ENCODE measurements at regions not wholly inside any gene's neighbourhood (a gene's known extent, or its start where the extent isn't known, plus 50 kb on each side); places are given as distances from the start of the nearest gene placed in this dataset.

DNA sequence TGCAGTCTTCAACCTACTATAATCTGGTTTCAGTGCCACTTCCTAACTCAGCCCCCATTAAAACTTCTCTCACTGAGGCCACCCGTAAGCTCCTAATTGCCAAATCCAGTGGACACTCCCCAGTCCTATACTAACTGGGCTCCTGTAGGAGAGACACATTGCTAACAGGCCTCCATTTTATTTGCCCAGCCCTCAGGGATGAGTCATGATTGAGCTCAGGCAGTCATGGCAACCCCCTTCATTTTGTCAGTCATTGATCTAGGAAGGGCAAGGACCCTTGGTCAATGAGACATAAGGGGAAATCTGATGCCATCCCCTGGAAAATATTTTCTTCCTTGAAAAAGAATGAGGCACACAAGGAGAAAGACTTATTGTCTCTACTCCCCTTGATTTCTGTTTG, 70.1 kb upstream of the HIF1A start:
- DNase-seq (ENCODE audit: low read depth): peak; percentile 65

DNA sequence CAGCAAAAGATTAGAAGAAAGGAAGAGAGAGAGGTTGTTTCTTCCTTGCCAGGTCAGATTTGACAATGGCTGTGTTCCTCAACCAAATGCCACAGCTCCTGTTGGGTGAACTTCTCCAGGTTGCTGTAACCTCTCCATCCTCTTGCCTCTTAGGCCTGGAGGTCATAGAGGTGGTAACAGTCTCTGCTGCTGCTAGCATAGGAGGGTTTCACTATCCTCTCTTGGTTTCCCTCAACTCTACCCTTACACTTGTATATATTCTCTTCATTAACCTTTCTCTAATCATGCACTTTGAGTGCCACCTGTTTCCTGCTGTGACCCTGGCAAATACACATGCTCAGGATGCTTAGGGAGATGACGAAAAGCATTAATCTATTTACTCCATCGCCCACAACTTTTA, 67.7 kb upstream of the HIF1A start:
- DNase-seq (ENCODE audit: low read depth): no peak

DNA sequence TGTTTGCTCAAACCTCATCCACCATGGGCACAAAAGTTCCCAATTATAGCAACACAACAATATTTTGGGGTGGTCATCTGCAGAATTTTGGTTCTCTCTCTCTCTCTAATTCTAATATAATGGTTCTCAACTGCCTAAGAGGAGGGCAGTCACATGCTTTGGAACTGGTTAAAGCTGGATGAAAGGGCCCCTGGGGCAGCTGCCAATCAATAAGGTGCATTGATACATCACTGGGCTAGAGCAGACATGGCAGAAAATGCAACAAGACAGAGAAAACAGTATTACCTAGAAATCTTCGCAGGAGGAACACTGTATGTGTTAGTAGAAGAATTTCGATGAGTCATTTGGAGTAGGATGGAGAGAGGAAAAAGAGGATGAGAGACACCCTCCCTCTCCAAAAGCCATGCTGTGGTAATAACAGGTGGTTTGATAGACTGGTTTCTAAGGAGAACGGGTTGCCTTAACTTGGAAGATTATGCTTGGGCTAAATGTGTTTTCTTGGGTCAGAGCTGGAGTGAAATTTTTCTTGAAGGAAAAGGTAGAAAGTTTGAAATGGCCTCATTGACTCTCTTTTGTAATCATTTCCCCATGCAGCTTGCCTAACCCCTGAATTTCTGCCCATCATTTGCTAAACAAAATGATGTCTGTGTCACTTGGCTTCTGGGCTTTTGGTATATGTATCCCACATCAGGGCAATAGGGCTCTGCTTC, 67.1 kb upstream of the HIF1A start:
- no peak for DNase-seq (ENCODE audit: low read depth)

DNA sequence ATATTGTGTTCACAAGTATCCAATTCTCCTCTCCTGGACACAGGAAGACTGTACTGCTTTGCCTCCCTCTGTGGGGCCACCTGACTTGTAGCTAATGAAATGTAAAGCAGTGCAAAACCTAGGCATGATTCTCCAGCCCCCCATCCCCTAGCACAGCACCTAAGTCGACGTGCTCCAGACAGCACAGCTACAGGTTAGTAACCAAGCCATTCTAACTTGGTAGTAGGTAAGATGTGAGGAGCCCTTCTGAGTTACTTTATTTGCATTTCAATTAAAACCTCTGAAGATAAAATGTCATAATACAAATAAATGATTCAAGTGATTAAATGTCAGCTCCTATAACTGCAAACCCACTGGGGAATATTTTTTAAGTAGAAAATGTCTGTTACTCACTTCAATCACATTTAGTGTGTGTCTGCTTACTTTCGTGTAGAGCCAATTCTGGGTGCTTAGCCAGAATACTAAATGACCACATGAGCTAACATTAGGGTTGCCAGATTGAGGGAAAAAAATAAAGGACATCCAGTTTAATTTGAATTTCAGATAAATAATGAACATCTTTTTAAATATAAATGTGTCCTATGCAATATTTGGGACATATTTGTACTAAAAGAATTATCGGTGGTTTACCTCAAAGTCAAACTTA, 64.8 kb upstream of the HIF1A start:
- no peak for DNase-seq (ENCODE audit: low read depth)

DNA sequence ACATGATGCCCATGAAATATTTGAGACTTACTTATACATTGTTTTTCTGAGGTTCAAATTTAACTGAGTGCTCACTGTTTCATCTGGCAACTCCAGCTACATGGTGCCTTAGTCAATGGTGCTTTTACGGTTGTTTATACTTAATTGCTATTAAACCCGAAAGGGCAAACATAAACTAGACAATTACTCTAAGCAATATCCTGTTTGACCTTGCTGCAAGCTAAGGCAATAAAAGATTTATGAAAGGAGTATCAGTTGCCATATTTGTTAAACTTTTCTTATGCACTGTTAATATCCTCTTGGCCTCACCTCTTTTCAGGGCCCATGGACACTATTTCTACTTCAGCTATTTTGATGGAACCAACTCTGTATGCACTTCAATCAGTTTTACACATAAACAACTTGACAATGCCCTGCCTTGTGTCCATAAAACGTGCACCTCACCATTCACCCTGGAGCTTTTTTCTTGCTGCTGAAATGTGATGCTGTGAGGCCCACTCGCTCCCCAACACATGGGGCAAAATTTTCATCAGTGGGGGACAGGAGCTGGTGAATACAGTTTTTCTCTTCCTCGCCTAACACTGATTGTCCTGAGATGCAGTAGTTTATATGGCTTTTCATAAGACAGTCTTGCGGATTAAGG, 64.1 kb upstream of the HIF1A start:
- no peak for DNase-seq (ENCODE audit: low read depth)

DNA sequence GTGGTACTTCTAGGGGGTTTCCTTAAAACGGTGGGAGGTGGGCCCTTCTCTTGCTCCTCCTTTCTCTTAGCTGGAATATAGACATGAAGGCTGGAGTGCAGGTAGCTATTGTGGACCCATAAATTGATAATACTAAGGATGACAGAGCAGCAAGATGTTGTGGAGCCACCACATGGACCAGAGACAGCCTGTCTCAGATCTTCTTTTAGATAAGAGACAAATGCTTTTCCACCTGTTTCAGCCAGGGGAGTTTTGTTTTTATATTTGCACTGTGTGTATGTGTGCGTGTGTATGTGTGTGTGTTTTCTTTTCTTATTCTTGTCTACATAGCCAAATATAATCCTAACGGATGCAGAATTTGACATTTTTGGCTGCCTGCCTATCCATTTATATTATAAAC, 62.9 kb upstream of the HIF1A start:
- no peak for DNase-seq (ENCODE audit: low read depth)

DNA sequence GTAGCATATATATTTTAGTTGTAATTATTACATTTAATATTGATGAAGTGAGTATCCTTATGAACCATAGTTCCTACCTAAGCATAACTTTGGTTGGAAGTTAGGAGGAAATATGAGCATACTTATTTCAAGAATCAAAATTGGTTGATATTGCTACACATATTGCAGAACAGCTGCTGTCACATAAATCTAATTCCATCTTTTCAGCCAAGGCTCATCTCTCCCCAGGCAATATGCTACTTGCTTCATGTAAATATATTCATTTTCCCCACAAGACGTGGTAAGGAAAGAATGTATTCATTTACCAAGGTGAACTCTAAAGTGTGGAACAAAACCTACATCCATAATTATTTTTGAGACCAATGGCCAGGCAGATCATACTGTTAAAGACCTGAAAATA, 62.5 kb upstream of the HIF1A start:
- no peak for DNase-seq (ENCODE audit: low read depth)

DNA sequence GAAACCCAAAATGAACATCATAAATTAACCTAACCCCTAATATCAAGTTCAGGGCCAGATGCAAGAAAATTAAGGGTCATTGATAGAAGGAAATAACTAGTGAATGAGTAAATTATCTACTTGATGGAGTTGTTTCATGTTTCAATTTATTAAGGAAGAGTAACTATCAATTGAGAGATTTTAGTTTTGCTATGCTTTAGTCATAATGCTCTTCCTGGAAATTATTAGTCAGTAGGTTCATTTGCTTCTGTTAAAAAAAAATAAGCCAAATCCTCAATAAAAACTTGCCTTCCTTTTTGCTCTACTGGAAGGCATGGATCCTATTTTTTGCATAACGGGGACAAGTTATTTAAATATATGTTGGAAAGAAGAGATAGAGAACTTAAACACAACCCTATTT, 59.0 kb upstream of the HIF1A start:
- DNase-seq (ENCODE audit: low read depth): no peak

DNA sequence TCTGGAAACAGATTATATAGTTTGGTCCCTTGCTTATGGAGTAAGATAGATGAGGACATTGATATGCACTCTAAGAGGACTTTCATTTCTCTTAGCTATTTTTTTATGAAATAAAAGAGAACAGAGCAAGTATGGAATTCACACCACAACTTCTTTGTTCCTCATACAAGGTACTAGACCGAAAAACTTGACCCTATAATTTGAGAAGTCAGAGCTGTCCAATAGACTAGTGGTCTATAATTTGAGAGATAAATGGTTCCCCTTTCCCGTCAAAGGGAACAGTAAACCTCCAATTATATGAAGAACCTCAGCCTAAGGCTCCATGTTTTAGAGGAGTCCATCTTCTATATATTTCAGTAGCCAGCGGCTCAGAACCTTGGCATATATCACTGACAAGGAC, 58.5 kb upstream of the HIF1A start:
- no peak for DNase-seq (ENCODE audit: low read depth)

DNA sequence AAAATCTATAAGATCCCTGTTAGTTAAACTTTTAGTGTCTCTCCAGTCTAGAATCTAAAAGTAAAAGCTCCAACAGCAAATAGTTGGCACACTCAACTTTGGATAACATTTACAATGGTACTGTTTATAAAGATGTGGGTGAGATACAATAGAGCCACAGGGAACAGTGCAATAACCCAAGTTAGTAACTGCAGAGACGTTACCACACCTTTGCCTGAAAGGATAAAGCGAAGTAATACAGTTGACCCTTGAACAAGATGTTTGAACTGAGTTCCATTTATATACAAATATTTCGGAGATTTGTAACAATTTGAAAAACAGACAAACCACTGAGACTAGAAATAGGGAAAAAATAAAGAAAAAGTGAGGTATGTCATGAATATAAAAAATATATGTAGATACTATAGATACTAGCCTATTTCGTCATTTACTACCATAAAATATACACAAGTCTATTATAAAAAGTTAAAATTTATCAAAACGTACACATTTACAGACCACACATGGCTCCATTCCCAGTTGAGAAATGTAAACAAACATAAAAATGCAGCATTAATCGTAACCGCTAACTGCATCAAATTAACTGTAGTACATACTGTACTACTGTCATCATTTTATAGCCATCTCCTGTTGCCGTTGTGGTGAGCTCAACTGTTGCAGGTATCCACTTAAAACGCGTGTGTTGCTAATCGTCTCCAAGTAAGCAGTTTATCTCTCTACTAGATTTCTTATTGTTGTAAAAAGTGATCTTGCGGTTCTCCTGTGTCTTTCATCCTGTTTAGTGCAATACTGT, 56.5 kb upstream of the HIF1A start:
- DNase-seq (ENCODE audit: low read depth): no peak

DNA sequence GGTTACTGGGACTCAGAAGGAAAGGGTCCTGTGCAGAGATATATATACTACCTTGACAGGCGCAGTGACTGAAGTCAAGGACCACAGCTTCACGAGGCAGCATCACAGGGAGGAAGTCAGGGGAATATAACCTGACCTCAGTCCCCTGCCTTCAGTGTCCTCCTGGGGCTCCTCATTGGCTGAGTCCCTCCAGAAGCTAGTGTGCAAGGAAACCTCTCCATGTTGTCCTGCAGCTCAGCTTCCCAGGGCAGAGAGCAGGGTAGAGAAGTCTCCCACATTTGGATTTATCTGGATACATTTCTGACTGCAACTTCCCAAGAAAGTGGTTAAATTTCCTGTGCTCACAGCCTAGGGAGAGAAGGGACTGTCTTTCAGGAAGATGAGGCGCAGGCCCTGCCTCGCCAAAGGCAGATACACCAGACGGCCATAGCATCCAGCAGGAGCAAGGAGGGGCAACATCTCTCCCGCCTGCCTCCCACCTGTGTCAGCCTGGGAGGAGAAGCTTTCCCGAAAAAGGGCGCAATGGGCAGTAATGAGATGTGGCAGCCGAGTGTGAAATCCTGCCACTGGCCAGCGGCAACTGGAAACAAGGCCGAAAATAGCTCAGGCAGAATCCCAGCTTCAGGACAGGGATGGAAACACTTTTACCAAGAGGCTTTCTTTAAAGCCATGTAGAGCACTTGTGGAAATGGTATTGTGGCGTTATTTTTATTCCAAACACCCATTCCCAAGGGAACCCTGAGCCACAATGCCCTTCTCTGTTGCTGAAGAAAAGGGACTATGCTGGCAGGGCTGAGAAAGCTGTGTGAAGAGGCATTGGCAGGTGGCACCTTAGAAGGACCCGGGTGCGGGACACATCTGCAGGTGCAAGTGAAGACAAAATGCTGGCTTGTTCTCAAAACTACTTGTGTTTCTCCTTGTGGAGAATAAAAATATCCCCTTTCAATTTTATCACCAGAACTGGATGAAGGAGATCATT, 54.9 kb upstream of the HIF1A start:
- DNase-seq (ENCODE audit: low read depth): peak; percentile 46

DNA sequence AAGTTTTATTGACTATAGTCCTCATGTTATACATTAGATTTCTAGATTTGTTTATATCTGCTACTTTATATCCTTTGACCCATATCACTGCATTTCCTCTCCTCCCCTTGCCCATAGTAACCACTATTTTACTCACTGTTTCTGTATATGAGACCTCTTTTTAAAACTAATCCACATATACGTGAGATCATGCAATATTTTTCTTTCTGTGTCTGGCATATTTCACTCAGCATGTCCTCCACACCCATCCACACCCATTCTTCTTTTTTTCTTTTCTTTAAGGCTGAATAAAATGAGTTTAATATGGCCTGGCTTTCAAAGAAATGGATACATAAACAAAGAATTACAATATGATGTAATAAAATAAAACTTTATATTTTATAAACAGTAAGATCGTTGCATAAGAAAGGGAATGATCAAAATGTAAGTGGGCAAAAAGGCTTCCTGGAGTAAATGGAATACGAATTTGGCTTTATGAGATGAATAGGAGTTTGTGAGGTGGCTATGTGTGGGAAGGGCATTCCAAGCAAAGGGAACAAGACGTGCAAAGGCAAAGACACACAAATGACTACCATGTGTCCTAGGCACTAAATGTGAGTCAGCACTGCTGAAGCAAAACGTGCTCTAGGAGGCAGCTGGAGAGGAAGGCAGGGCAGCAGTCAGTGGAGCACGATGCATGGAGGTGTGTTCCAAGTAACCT, 53.2 kb upstream of the HIF1A start:
- peak; percentile 60 for DNase-seq (ENCODE audit: low read depth)

DNA sequence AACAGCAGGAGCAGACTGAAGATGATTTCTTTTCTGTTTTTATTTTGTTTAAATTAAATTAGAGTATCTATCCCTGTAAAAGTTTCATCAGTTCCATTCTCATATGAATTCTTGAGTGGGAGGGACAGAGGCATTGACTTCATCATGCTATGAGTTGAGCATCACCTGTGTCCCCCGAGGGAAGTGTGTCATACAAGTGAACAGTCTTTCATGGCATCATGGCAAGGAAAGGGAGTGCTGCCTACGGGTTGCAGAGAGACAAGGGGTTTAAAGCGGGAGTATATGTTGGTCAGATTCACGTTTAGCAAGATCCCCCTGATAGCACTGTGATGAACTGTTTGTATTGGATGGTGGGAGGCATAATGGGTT, 52.7 kb upstream of the HIF1A start:
- DNase-seq (ENCODE audit: low read depth): no peak

DNA sequence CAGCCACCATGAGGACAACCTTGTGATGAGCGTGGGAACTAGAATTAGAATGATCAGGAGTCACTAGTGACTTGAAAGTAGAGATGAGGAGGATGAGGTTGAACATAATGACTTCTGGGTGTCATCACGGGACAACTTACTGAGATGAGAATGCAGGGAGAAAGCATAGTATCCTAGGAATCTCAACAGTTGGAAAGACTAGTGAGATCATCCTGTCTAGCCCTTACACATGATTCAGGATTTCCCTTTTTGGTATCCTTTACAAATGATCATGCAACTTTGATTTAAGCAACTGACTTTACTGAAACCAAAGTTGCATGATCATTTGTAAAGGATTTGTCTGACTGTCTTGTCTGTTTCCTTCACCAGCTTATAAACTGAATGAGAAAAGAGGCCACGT, 51.8 kb upstream of the HIF1A start:
- no peak for DNase-seq (ENCODE audit: low read depth)

DNA sequence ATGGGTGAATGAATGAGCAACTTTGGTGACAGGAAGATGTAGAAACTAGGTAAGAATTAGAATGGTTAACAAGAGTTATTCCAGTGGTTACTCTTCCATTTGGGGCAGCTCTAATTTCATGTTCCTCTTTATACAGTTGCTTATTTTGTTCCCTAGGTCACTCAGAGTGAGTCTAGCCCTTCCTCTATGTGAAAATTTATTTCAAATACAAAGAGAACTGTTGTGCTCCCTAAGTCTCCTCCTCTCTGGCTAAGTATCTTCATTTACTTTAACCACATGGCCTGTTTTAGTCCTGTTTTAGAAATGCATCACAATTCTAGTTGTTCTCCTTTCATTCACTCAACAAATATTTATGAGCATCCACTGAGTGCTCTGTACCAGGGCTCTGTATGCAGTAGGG, 51.1 kb upstream of the HIF1A start:
- DNase-seq (ENCODE audit: low read depth): no peak

DNA sequence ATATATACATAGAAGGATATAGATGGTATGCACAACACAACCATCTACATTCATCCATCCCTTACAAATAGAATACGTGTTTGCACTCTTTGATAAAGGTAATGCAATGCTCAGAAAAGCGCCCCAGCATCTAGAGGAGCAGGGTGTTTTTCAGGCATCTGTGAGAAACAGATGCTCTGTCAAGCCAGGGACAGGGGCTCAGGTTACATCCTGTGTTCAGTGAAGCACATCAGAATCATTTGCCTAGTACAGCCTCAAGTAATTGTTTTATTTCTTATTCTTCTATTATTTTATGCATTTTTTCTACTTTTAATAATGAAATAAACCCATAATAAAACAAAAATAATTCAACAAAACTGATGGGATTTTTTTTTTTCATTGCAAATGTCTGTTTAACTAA, 50.5 kb upstream of the HIF1A start:
- DNase-seq (ENCODE audit: low read depth): no peak

DNA sequence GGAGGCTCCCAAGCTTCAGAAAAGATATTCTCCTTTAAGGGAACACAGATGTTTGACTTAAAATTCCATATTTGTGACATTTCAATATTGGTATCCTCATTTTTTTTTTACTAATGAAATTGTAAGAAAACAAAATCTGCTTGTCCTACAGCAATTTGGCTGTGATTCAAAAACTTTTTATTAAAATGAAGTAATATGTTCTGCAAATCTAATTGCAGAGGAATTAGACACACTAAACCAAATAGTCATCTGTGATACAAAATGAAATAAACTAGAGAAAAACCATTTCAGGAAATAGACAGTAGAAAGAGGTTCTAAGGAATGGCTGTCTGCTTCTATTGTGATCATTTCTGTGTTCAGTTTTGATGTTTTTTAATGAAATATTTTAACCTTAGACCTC, 50.1 kb upstream of the HIF1A start:
- no peak for DNase-seq (ENCODE audit: low read depth)

Data from RPMI7951 (cell line).